NCI-H526 (cell line): ENCODE measurements at regions not wholly inside any gene's neighbourhood (a gene's known extent, or its start where the extent isn't known, plus 50 kb on each side); places are given as distances from the start of the nearest gene placed in this dataset.
"Not testable (repeated sequence)": the region's sequence is repeated elsewhere in the genome, so short reads cannot be mapped to it uniquely, and the experiment has no call there.

Experiments used
- DNase-seq, 2 experiments: peaks; one replicate each; lab custom pipeline; 2025; lab: John Stamatoyannopoulos, UW

DNA sequence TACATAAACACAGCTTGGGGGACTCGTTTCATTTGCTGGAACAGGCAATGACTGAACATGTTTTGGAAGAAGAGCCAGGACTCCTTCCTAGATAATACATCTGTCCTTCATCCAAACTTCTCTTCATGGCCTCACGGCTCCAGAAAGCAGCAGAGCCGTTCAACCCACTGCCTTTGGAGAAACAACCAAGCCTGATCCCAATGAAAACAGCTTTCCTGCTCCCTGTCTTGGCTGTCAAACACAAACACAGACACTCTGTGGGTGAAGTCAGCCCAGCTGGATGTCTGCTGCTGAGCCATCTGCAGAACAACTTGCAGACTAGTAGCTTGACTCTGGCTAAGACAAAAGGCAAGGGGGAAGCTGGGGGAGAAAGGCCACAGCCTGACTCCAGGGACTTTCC, 345.1 kb upstream of the PSMD7 start:
- DNase-seq: no peak

DNA sequence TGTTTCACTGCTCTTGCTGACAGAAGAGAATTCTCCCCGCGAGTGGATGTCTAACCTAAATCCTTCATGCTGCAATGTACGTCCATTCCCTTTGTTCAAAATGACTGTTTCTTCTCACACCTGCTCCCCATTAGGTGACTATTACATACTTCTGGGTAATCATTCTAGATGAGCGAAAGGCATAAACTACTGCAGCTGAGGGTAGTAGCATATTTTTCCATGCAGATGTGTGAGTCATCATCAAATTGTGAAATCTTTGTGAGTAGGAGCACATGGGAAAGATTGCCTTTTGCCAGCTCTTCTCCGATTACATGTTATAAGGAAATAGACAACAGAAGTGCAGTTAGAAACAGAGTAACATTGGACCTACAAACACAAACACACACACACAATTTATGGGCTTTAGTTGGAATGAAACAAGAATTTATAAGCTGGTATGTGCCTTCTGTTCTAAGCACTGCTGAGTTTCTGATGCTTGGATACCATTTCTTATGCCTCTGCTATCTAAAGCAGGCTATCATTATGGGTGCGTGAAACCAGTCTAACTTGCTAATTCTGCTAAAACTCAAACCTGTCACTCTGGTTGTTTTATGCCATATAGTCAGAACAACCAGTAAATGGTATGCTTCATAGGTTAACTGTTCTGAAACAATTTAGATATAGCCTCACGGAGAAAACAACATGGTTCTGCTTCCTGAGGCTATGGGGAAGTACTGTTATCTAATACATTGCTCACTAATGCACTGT, 346.9 kb upstream of the PSMD7 start:
- no peak for DNase-seq

DNA sequence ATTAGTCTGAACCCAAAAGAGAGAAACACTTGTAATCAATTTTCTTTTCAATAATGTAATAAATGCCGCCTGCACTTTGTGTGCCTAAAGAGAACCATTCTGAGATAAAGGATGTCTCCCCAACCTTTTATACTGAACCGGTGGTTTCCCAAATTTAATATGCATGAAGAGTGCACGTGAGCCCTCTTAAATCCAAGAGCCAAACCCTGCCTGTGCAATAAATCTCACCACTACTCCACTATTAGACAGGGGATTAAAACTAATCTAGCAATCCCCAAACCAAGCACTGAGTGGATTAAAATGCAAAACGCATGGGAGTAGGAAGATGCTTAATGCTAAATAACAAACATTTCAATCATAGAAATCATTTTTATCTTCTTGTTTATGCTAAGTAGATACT, 351.0 kb upstream of the PSMD7 start:
- DNase-seq: no peak

DNA sequence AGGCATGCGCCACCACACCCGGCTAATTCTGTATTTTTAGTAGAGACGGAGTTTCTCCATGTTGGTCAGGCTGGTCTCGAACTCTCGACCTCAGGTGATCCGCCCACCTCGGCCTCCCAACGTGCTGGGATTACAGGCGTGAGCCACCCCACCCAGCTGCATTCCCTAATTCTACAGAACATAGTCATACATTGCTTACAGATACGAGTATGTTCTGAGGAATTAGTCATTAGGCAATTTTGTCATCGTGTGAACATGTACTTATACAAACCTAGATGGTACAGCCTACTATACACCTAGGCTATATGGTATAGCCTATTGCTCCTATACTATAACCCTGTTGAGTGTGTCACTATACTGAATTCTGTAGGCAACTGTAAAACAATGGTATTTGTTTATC, 353.4 kb upstream of the PSMD7 start:
- DNase-seq: not testable (repeated sequence)

DNA sequence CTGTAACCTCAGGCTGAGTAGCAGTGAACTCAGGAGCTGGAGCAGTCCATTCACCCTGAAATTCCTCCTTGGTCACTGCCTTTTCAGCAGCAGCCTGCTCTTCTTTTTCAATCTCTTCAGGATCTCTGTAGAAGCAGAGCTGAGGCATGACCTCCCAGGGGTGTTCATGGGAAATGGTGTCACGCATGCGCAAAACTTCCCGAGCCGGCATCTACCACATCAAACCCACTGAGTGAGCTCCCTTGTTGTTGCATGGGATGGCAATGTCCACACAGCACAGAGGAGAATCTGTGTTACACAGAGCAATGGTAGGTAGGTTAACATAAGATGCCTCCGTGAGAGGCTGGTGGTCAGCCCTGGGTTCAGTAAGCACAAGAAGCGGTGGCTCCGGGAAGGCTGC, 355.8 kb upstream of the PSMD7 start:
- DNase-seq: not testable (repeated sequence)

DNA sequence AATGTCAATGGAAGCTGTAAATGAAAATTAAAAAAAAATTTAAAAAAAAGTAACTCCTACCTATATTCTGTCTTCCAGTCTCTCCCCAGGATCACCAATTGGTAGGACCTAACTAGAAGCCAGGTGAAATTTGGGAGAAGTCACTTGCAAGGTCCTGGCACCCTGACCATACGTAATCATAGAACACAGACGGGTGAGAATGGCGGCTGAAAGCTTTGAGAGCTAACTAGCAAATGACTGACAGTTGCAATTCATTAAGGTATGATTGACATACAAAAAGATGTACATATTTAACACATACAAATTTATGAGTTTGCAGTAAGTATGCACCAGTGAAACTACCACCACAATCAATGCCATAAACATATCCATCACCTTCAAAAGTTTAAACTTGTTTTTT, 372.7 kb upstream of the PSMD7 start:
- no peak for DNase-seq

DNA sequence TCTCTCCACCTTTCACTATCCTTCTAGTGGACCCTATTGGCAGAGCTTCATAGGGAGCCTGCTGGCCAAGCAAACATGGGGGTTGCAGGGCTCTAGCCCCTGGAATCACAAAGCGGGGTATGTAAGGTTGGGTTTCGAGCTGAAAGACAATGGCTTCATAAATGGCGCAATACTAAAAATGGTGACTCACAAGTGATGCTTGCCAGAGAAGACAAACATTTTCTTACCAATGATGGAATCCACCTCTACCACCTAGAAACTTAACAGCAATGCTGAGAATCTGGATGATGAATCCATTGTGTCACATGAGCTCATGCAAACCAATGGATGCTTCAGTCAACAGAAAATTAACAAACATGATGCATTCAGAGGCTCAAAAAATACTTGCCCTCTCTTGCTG, 375.3 kb upstream of the PSMD7 start:
- no peak for DNase-seq

DNA sequence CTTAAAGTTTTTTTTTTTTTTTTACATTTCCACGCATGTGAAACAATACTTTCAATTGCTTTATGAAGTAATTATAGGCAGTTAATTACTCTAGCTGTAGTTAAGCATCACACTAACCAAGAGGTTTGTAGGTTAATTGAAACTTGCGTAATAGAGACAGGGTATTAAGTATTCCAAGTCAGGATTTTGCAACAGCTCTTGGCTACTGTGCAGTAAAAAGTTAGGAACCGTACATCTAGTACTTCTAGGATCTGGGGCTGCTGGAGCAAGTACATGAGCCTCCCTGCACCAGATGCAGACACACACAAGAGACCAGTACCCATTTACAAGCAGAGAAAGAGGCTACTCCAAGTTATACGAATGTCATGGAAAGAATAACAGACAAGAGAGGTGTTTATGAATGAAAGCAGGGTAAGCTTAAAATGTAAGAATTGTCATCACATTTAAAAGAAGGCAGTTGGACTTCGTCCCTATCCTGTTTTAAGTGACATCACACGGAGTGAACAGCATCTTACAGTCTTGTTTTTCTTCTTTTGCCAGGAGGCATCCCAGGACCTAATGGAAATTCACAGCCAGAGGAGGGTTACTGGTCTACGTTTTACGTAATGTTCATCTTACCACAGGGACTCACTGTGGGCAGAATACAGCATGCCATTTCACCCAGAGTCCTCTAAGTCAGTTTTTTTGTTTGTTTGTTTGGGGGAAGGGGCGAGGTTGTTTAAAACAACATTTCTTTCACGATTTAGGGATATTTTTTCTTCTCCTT, 379.6 kb upstream of the PSMD7 start:
- no peak for DNase-seq

DNA sequence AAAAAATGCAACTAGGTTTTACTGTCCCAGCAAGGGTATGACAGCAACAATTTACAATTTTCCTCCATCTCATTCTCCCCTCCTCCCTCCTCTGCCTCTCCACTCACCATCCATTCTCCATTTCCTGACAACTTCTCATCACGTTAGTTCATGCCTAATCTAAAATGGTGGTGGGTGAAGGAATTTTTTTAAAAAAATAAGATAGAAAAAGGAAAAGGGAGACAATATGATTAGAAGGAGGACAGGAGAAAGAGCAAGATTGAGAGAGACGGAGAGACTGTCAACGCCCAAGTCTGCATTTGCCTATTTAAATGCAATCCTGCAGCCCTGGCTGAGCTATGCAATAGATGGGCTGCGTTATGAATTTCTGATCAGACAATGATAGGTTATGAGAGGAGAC, 380.7 kb upstream of the PSMD7 start:
- DNase-seq: peak; percentile 1 to 34

DNA sequence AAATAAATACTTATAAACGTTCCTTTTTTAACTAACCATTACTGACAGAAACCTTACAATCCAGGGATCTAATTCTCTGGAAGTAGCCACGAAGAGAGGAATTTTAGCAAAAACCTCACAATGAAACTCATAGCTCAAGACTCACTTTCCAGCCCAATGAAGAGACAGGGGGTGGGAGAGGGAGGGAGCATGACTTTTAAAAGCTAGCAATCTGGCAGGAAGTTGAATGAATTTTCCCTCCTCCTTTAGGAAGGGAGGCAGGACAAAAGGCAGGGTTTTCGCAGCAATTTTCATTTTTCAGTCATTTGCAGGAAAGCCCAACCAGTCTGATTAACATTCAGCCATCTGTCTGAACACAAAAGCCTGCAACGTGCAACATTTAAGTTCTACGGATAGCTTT, 381.5 kb upstream of the PSMD7 start:
- no peak for DNase-seq

DNA sequence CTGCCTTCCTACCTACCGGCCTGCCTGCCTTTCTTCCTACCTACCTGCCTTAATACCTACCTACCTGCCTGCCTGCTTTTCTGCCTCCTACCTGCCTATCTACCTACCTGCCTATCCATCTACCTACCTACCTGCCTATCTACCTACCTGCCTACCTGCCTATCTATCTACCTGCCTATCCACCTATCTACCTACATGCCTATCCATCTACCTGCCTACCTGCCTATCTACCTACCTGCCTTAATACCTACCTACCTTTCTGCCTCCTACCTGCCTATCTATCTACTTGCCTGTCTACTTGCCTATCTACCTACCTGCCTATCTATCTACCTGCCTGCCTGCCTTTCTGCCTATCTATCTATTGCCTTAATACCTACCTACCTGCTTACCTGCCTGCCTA, 383.8 kb upstream of the PSMD7 start:
- no peak for DNase-seq

DNA sequence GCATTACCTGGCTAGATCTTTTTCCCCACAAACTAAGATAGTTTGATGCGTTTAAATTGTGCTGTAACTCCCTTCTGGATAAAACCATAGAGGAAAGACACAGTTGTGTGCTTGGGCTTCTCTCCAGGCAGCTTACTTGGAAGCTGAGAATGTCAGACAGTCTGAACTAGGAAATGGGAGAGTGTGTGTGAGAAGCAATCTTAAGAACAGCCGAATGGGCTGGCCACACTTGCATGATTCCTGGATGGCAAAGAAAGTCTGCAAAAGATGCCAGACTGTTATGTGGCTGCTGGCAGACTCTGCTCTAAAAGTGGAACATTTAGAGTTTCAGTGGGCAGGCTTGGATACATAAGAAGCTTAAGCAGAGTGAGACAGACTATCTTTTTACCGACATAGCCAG, 384.3 kb upstream of the PSMD7 start:
- DNase-seq: no peak

DNA sequence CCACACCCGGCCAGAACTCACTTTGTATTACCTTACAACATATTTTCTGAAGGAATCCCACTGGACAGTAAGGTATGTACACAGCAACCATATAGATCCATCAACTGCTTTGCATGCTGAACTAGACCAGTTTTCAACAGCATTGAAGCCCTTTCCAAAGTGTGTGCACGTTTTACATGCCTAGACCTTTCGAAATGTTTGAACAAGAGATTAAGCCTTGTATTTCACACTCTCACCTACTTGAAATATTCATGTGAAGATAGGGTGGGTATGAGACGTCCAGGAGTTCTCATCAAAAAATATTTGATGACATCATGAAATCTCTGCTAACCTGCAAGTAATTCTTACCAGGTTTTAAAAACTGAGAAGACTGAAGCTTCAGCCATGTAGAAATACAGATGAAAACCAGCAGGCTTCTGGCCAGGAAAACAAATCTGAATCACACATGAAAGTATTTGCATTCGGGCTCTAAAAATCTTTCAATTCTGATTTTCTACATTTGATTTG, 387.0 kb upstream of the PSMD7 start:
- no peak for DNase-seq

DNA sequence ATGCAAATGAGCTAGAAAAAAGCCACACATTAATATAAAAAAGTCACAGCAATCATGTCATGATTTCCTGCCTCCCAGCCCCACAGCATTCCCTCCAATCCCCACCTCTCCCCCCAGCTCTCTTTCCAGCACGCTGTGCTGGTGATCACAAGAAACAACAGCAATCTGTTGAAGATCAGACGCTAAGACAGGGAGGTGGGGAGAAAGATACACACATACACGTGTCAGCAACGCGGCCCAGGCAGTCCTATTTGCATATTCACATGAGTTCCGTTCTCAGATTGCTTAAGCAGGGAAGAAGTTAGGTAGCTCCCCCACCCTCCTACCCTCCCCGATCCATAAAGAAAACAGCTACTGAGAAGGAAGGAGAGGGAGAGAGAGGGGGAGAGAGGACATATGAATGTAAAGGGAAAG, 405.5 kb upstream of the PSMD7 start:
- DNase-seq: peak; percentile 13 to 50

DNA sequence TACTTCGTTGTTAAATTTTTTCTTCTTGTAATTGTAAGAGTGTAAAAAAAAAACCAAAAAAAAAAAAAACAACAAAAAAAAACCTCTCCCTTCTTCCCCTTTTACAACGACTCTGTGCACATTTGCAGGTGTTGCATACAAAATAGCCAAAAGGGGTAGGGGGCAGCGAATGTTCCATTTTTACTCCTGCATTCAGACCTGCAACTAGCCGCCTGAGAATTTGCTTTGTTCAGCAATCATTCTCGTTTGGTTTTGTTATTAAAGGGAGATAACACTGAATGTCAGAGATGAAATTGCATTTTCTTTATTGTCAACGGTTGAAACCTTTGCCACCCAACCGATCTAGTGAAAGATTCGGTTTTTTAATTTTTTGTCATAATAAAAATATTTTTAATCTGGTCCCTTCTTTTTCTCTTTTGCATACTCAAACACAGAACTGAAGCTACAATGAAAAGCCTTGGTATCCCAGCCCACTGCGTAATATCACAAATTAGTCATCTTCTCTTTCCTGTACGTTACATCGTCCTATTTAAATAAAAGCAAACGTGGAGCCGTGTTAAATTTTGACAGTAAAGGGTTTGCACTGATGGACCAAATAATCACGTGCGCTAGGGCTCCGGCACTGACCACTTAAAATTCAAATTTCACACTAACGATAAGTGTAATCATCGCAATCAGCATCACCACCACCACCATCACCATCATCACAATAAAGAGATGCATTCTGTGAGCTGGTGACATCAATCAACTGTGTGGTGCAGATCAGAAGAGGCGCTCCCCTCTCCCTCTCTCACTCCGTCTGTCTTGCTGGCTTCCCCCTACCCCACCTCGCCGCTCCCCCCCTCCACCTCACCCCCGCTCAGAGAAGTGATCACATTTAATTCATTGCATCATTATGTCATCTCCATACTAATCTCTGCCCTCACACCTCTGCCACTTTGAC, 406.2 kb upstream of the PSMD7 start:
- no peak for DNase-seq

DNA sequence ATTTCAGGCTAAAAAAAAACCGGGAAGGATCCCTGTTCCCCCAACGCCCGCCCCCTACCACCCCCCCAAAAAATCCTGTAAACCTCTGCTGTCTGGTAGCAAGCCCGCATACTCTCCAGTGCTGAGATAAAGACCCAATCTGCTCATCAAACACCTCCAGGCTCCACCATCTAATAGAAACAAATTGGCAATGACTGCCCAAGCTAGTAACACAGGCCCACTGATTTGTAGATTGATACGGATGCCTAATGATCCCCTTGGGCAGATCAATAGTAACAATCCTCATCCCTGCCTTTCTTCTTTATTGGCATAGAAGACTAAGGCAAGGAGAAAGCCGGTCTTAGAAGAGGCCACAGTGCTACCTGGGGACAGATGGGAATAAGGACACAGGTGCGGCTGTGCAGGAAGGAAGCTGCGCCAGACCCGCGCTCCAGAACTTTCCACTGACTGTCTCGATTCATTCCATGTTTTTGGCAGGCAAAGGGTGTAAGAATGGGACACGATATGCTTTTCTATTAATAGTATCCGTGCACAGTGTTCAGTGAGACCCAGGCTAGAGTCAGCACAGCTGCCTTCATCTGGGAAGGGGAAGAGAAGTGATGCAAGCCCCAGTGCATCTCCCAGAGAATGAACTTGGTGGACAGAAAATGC, 407.6 kb upstream of the PSMD7 start:
- no peak for DNase-seq

DNA sequence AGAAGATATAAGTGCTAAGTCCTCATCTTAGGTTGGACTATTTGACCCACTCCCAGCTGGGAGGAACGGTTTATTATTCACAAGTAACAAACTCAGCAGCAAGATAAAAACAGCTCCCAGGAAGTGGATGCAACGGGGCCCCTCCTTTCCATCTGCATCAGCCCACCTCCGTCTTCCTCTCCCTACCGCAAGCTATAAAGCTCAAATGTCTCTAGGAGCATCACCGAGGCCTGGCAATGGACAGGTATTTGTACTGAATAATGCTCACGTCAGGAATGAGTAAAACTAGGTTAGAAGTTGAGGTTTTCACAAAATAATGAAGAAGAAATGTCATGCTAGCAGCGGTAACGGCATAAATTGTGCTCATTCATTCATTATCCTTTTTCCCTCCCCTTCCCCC, 408.7 kb upstream of the PSMD7 start:
- no peak for DNase-seq

DNA sequence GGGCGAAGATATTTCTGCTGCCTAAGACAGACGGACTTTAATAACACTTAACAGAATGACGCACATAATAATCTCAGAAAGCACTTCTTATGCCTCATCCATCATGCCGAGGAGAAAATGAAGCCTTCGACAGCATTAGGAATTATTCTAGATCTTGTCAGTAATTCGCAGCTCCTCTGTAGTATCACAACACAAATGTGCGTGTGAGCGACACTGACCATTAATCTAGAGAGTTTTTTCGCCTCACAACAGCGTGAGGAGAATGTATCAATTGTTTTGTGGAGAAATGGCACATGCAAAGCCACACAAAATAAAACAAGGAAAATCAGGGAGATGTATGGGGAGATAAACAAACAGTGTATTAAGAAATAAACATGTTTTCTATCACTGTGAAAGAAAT, 410.2 kb upstream of the PSMD7 start:
- no peak for DNase-seq

DNA sequence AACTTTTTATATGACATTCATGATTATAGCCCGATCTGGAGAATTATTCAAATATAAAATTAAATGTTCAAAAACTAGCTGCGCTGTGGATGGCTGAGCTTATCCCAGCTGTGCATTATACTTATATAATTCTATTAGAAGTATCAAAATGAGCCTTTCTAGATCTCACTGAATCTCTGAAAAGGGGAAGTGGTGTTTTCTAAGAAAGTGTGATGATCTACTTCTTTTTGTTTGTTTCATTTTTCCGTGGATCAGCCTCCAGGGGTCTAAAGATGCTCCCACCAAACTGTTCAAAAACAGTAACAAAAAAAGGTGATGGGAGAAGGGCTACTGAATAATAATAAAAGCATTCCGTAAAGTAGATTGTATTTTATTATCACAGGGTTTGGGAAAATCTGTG, 411.3 kb upstream of the PSMD7 start:
- DNase-seq: no peak

DNA sequence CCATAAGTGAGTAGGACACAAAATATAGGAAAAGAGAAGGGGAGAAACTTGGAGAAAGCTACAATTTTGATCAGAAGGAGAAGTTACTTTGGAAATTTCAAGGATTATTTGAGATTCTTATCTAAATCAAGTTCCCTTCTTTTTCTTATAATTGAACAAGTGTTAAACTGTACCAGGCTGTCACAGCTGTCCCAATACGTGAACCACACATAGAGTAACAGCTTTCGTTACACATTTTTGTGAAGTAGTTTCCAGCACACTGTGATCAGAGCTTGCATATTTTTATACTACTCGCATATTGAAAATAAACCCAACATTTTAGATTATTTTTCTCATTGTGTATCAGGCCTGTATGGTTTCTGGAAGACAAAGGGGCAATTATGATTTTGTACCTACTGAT, 412.8 kb upstream of the PSMD7 start:
- DNase-seq: no peak

DNA sequence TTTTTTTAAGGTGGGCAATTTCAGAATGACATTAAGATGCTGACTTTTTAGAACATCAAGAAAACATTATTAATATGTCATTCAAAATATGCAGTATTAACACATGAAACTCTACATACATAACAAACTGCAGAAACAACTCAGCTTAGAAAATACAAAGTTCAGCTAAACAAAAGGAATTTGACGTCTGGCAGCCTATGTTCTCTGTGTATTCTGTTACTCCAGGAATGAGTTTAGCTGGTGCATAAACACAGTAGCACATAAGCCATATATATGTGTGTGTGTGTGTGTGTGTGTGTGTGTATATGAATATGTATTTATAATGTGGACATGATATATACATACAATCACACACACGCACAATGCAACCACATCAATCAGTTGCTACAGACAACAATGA, 413.5 kb upstream of the PSMD7 start:
- no peak for DNase-seq

DNA sequence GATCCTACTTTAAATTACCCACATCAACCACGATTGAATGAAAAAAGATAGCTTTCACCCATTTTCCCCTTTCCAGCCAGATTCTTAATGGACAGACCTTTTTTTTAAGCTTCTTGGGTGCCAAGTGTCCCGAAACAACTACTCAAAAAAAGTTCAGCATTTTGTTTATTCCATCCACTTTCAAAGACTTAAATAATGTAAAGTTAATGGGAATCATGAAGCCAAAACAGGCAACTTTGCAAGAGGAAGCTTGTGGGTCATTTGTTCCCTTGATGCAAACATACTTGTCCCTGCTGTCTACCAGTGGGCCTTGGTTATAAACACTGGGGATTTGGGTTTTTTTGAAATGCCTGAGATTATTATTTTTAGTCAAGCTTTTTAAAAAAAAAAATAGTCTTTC, 414.0 kb upstream of the PSMD7 start:
- no peak for DNase-seq
